Lung (tissue), 11 donors: ENCODE measurements at regions not wholly inside any gene's neighbourhood (a gene's known extent, or its start where the extent isn't known, plus 50 kb on each side); places are given as distances from the start of the nearest gene placed in this dataset.

ENCODE experiments used
- ATAC-seq: fragments of 200-7000 bp; cut with Tn5 transposase; one replicate; pipeline ENCODE4 v1.9.1; 2020; ENCODE audit warnings: moderate number of reproducible peaks; ENCODE audit not compliant: insufficient read depth, low FRiP score
- DNase-seq, 3 donors: peaks; one replicate each; pipeline ENCODE4 v3.0.0-alpha.2; 2013 to 2017
- H3K27ac ChIP-seq, 2 donors: one replicate each; pipeline ENCODE4 v1.5.1; 2013; ENCODE audit warnings: mild to moderate bottlenecking in 2 of 2, moderate library complexity in 2 of 2, control low read depth in 1 of 2, inconsistent platforms in 1 of 2, low read depth in 1 of 2, low read length in 1 of 2
- H3K27me3 ChIP-seq, 3 donors: one replicate each; pipeline ENCODE4 v1.5.1; 2013; ENCODE audit warnings: low read length in 2 of 3; ENCODE audit not compliant: control insufficient read depth in 3 of 3, insufficient read depth in 3 of 3
- H3K36me3 ChIP-seq, 4 donors: one replicate each; pipeline ENCODE4 v1.5.1; 2013; ENCODE audit warnings: low read length in 4 of 4, mild to moderate bottlenecking in 1 of 4, moderate library complexity in 1 of 4; ENCODE audit not compliant: control insufficient read depth in 4 of 4, insufficient read depth in 4 of 4
- H3K4me1 ChIP-seq, 5 donors: one replicate each; pipeline ENCODE4 v1.5.1; 2013; ENCODE audit warnings: low read length in 5 of 5, mild to moderate bottlenecking in 2 of 5, moderate library complexity in 1 of 5; ENCODE audit not compliant: control insufficient read depth in 5 of 5, insufficient read depth in 5 of 5
- H3K4me3 ChIP-seq: one replicate; pipeline ENCODE4 v1.5.1; 2013; ENCODE audit warnings: mild to moderate bottlenecking, control low read depth, moderate library complexity
- H3K9ac ChIP-seq, 2 donors: one replicate each; pipeline ENCODE4 v1.5.1; 2013; ENCODE audit warnings: low read length in 2 of 2, control low read depth in 1 of 2; ENCODE audit not compliant: insufficient read depth in 1 of 2
- H3K9me3 ChIP-seq, 4 donors: one replicate each; pipeline ENCODE4 v1.5.1; 2013; ENCODE audit warnings: low read length in 3 of 4, mild to moderate bottlenecking in 1 of 4, moderate library complexity in 1 of 4; ENCODE audit not compliant: control insufficient read depth in 4 of 4, insufficient read depth in 3 of 4
- WGBS, 2 donors: extraction: QIAGEN DNeasy Blood & Tissue Kit; methylation state at CpG; one replicate each; pipeline ENCODE4 v1.1.7; 2013; 5-methylcytosine and 5-hydroxymethylcytosine counted together
- TF ChIP-seq, protein P1 (sequence below): IDR thresholded peaks from 2 replicates; pipeline ENCODE4 v1.5.1; 2012; ENCODE audit warnings: mild to moderate bottlenecking; ENCODE audit errors: control extremely low read depth, extremely low read depth
- donor health status: control.
- donor health status: control.
- donor health status: Bipolar disorder and iron deficiency.
- donor health status: healthy.
- donor health status: DM: yes; HTN: yes; CAD: no.

DNA sequence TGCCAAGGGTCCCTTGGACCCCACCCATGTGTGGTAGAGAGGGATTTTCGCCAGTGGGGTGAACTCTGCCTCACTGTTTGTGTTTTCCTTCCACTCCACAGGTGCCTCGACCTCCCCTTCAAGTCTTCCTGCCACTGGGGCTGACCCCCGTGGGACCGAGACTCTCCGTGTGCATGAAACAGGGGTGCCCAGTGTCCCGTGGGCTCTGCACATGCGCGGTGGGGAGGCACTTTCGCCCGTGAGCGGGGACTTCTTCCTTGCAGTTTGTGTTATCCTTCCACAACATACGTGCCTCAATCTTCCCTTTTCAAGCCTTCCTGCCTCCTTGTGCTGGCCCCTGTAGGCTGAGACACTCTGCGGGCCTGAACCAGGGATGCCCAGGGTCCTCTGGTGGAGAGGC lies 362.4 kb downstream of the ALG10 start:
- no peak overlapping the region for H3K9ac ChIP-seq
- no peak overlapping the region for H3K4me3 ChIP-seq
- 77 to 81% methylated on average over 13 of the region's 13 CpGs for WGBS, 2 donors
- no peaks in the 10 kb centered on the region for H3K27me3 ChIP-seq
- TF ChIP-seq, protein P1, sequence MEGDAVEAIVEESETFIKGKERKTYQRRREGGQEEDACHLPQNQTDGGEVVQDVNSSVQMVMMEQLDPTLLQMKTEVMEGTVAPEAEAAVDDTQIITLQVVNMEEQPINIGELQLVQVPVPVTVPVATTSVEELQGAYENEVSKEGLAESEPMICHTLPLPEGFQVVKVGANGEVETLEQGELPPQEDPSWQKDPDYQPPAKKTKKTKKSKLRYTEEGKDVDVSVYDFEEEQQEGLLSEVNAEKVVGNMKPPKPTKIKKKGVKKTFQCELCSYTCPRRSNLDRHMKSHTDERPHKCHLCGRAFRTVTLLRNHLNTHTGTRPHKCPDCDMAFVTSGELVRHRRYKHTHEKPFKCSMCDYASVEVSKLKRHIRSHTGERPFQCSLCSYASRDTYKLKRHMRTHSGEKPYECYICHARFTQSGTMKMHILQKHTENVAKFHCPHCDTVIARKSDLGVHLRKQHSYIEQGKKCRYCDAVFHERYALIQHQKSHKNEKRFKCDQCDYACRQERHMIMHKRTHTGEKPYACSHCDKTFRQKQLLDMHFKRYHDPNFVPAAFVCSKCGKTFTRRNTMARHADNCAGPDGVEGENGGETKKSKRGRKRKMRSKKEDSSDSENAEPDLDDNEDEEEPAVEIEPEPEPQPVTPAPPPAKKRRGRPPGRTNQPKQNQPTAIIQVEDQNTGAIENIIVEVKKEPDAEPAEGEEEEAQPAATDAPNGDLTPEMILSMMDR = no peak
- no peaks in the 10 kb centered on the region for H3K4me1 ChIP-seq
- H3K9me3 ChIP-seq = peaks cover 0 to 96% (median 0%) of the 10 kb centered on the region in 4 donors
- DNase-seq = no peak
- ATAC-seq = no peak
- H3K27ac ChIP-seq = no peak overlapping the region
- no peaks in the 10 kb centered on the region for H3K36me3 ChIP-seq

GRCh38 chr12:34386016-34386415 lies 363.7 kb downstream of the ALG10 start:
- H3K4me3 ChIP-seq = no peak overlapping the region
- H3K4me1 ChIP-seq = no peaks in the 10 kb centered on the region
- H3K9me3 ChIP-seq = peaks cover 0 to 93% (median 0%) of the 10 kb centered on the region in 4 donors
- no peaks in the 10 kb centered on the region for H3K27me3 ChIP-seq
- 63% methylated on average over 13 of the region's 13 CpGs for WGBS, 2 donors
- ATAC-seq (no peak), DNase-seq (no peak)
- TF ChIP-seq, protein P1 = no peak
- H3K36me3 ChIP-seq = no peaks in the 10 kb centered on the region
- no peak overlapping the region for H3K9ac ChIP-seq
- H3K27ac ChIP-seq = no peak overlapping the region

DNA sequence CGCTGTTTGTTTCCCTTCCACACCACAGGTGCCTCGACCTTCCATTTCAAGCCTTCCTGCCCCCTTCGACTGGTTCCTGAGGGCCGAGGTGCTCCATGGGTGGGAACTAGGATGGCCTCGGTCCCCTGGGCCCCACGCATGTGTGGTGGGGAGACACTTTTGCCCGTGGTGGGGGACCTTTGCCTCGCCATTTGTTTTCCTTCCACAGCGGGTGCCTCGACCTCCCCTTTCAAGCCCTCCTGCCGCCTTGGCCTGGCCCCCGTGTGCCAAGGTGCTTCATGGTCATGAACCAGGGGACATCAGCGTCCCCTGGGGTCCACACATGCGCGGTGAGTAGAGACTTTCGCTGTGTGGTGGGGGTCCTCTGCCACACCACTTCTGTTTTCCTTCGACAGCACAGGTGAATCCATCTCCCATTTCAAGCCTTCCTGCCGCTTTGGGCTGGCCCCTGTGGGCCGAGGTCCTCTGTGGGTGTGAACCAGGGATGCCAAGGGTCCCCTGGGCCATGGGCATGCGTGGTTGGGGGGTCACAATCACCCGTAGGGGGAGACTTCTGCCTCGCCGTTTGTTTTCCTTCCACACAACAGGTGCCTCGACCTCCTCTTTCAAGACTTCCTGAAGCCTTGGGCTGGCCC lies 364.4 kb downstream of the ALG10 start:
- 73% methylated on average over 24 of the region's 24 CpGs for WGBS, 2 donors
- Histone ChIP-seq H3K27me3 (no peaks in the 10 kb centered on the region), H3K36me3 (no peaks in the 10 kb centered on the region), H3K27ac (no peak overlapping the region), H3K9ac (no peak overlapping the region), H3K9me3 (peaks cover 0 to 93% (median 0%) of the 10 kb centered on the region in 4 donors), H3K4me1 (no peaks in the 10 kb centered on the region), H3K4me3 (no peak overlapping the region)
- ATAC-seq (no peak), DNase-seq (no peak)
- TF ChIP-seq, protein P1 = no peak
